ENCODE measurements at regions not wholly inside any gene's neighbourhood (a gene's known extent, or its start where the extent isn't known, plus 50 kb on each side); places are given as distances from the start of the nearest gene placed in this dataset.

DNA sequence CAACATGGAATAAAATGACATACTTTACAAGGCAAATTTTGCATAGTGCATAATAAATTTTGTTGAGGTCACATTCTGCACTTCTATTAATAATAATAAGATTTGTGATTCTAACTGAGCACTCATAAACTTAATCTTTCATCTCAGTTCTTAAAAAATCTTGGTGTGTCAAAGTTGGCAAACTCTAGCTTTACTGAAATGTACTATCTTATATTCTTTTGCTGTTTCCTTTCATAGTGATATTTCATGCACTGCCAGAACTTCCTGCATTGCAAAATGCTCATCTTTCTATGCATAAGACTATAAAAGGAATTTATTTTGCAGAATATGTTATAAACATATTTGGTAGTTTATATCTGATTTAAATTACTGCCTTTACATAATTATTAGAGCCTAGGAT is 797.6 kb downstream of the ADGRL2 start:
- Histone ChIP-seq H3K4me1 (ENCODE audit: insufficient read depth, poor library complexity, severe bottlenecking) (no peaks in the 10 kb centered on the region), H3K36me3 (ENCODE audit: low read depth) (no peaks in the 10 kb centered on the region), H3K4me3 (ENCODE audit: severe bottlenecking) (no peak overlapping the region), H3K27ac (ENCODE audit: poor library complexity, severe bottlenecking) (no peak overlapping the region), H3K27me3 (ENCODE audit: insufficient read depth, poor library complexity, severe bottlenecking) (no peaks in the 10 kb centered on the region), H3K9me3 (ENCODE audit: severe bottlenecking) (no peaks in the 10 kb centered on the region)
- DNase-seq (ENCODE audit: low spot score) (no peak), ATAC-seq (ENCODE audit: low read depth) (no peak)
- no peak for TF ChIP-seq CTCF (IDR thresholded peaks at IDR 0.05; ENCODE audit: poor library complexity, severe bottlenecking)

GRCh38 chr1:82597649-82598048 is 796.9 kb downstream of the ADGRL2 start:
- no peaks in the 10 kb centered on the region for H3K4me1 ChIP-seq (ENCODE audit: insufficient read depth, poor library complexity, severe bottlenecking)
- no peaks in the 10 kb centered on the region for H3K9me3 ChIP-seq (ENCODE audit: severe bottlenecking)
- TF ChIP-seq CTCF (IDR thresholded peaks at IDR 0.05; ENCODE audit: poor library complexity, severe bottlenecking): no peak
- no peak for DNase-seq (ENCODE audit: low spot score)
- no peak overlapping the region for H3K4me3 ChIP-seq (ENCODE audit: severe bottlenecking)
- no peak overlapping the region for H3K27ac ChIP-seq (ENCODE audit: poor library complexity, severe bottlenecking)
- H3K27me3 ChIP-seq (ENCODE audit: insufficient read depth, poor library complexity, severe bottlenecking): no peaks in the 10 kb centered on the region
- no peak for ATAC-seq (ENCODE audit: low read depth)
- H3K36me3 ChIP-seq (ENCODE audit: low read depth): no peaks in the 10 kb centered on the region

GRCh38 chr1:82597141-82597540 is 796.4 kb downstream of the ADGRL2 start:
- Histone ChIP-seq H3K36me3 (ENCODE audit: low read depth) (no peaks in the 10 kb centered on the region), H3K27ac (ENCODE audit: poor library complexity, severe bottlenecking) (no peak overlapping the region), H3K9me3 (ENCODE audit: severe bottlenecking) (no peaks in the 10 kb centered on the region), H3K4me3 (ENCODE audit: severe bottlenecking) (no peak overlapping the region), H3K4me1 (ENCODE audit: insufficient read depth, poor library complexity, severe bottlenecking) (no peaks in the 10 kb centered on the region), H3K27me3 (ENCODE audit: insufficient read depth, poor library complexity, severe bottlenecking) (no peaks in the 10 kb centered on the region)
- no peak for DNase-seq (ENCODE audit: low spot score)
- no peak for ATAC-seq (ENCODE audit: low read depth)
- no peak for TF ChIP-seq CTCF (IDR thresholded peaks at IDR 0.05; ENCODE audit: poor library complexity, severe bottlenecking)

- DNase-seq (ENCODE audit: low spot score) (no peak), ATAC-seq (ENCODE audit: low read depth) (no peak)
- no peaks in the 10 kb centered on the region for H3K9me3 ChIP-seq (ENCODE audit: severe bottlenecking)
- no peak overlapping the region for H3K27ac ChIP-seq (ENCODE audit: poor library complexity, severe bottlenecking)
- TF ChIP-seq CTCF (IDR thresholded peaks at IDR 0.05; ENCODE audit: poor library complexity, severe bottlenecking): no peak
- H3K36me3 ChIP-seq (ENCODE audit: low read depth): no peaks in the 10 kb centered on the region
- no peaks in the 10 kb centered on the region for H3K27me3 ChIP-seq (ENCODE audit: insufficient read depth, poor library complexity, severe bottlenecking)
- H3K4me3 ChIP-seq (ENCODE audit: severe bottlenecking): no peak overlapping the region
- no peaks in the 10 kb centered on the region for H3K4me1 ChIP-seq (ENCODE audit: insufficient read depth, poor library complexity, severe bottlenecking)
Measured at GRCh38 chr1:82593561-82593960, 792.8 kb downstream of the ADGRL2 start.

- ATAC-seq (ENCODE audit: low read depth) (no peak), DNase-seq (ENCODE audit: low spot score) (no peak)
- Histone ChIP-seq H3K4me1 (ENCODE audit: insufficient read depth, poor library complexity, severe bottlenecking) (no peaks in the 10 kb centered on the region), H3K4me3 (ENCODE audit: severe bottlenecking) (no peak overlapping the region), H3K27me3 (ENCODE audit: insufficient read depth, poor library complexity, severe bottlenecking) (no peaks in the 10 kb centered on the region), H3K27ac (ENCODE audit: poor library complexity, severe bottlenecking) (no peak overlapping the region), H3K36me3 (ENCODE audit: low read depth) (no peaks in the 10 kb centered on the region), H3K9me3 (ENCODE audit: severe bottlenecking) (no peaks in the 10 kb centered on the region)
- no peak for TF ChIP-seq CTCF (IDR thresholded peaks at IDR 0.05; ENCODE audit: poor library complexity, severe bottlenecking)
Measured at GRCh38 chr1:82589588-82589987, 788.9 kb downstream of the ADGRL2 start.
